Activated CD8-positive, alpha-beta memory T cell treated with anti-CD3 and anti-CD28 coated beads for 36 hours (primary cell): ENCODE measurements at regions not wholly inside any gene's neighbourhood (a gene's known extent, or its start where the extent isn't known, plus 50 kb on each side); places are given as distances from the start of the nearest gene placed in this dataset.

ENCODE experiments used
- CTCF ChIA-PET: fragments of 350-600 bp; sonication (Branson Sonifier 250); formaldehyde crosslinking; loops from one replicate; lab custom pipeline; 2021; ENCODE audit warnings: antibody characterized with exemption; lab: Charles Lee
- POLR2A ChIA-PET: fragments of 350-600 bp; sonication (Branson Sonifier 250); formaldehyde crosslinking; loops from one replicate; lab custom pipeline; 2021; ENCODE audit warnings: antibody characterized with exemption; lab: Charles Lee

- POLR2A ChIA-PET = no interaction called here
Observed at GRCh38 chr22:48908547-48908946, 919.1 kb downstream of the BRD1 start.

GRCh38 chr22:48907591-48907990 is 920.1 kb downstream of the BRD1 start:
- POLR2A ChIA-PET = no interaction called here

More at GRCh38 chr22:48908547-48908946, 919.1 kb downstream of the BRD1 start:
- CTCF ChIA-PET = no interaction called here

GRCh38 chr22:48906216-48906835 is 921.3 kb downstream of the BRD1 start:
- POLR2A ChIA-PET = no interaction called here
- CTCF ChIA-PET = no interaction called here

More at GRCh38 chr22:48907591-48907990, 920.1 kb downstream of the BRD1 start:
- CTCF ChIA-PET = no interaction called here

- CTCF ChIA-PET = no interaction called here
- POLR2A ChIA-PET = no interaction called here
Observed at GRCh38 chr22:48905206-48905975, 922.3 kb downstream of the BRD1 start.

GRCh38 chr22:48902983-48903650 is 924.6 kb downstream of the BRD1 start:
- ChIA-PET POLR2A (no interaction called here), CTCF (no interaction called here)

GRCh38 chr22:48902001-48902869 is 925.4 kb downstream of the BRD1 start:
- ChIA-PET POLR2A (no interaction called here), CTCF (no interaction called here)

GRCh38 chr22:48901324-48901723 is 926.3 kb downstream of the BRD1 start:
- CTCF ChIA-PET = no interaction called here
- POLR2A ChIA-PET = no interaction called here

- CTCF ChIA-PET = no interaction called here
Observed at GRCh38 chr22:48900626-48901025, 927.0 kb downstream of the BRD1 start.

GRCh38 chr22:48900327-48900597 is 927.4 kb downstream of the BRD1 start:
- CTCF ChIA-PET = no interaction called here
- POLR2A ChIA-PET = no interaction called here

More at GRCh38 chr22:48900626-48901025, 927.0 kb downstream of the BRD1 start:
- POLR2A ChIA-PET = no interaction called here

GRCh38 chr22:48899523-48900326 is 927.9 kb downstream of the BRD1 start:
- ChIA-PET CTCF (no interaction called here), POLR2A (no interaction called here)

- POLR2A ChIA-PET = no interaction called here
- CTCF ChIA-PET = no interaction called here
Observed at GRCh38 chr22:48898524-48899250, 929.0 kb downstream of the BRD1 start.

GRCh38 chr22:48897645-48898370 is 929.9 kb downstream of the BRD1 start:
- ChIA-PET POLR2A (no interaction called here), CTCF (no interaction called here)

GRCh38 chr22:48896766-48897644 is 930.7 kb downstream of the BRD1 start:
- POLR2A ChIA-PET = no interaction called here

GRCh38 chr22:48895831-48896765 is 931.6 kb downstream of the BRD1 start:
- CTCF ChIA-PET = no interaction called here
- POLR2A ChIA-PET = no interaction called here

More at GRCh38 chr22:48896766-48897644, 930.7 kb downstream of the BRD1 start:
- CTCF ChIA-PET = no interaction called here

- ChIA-PET CTCF (no interaction called here), POLR2A (no interaction called here)
Observed at GRCh38 chr22:48895336-48895735, 932.3 kb downstream of the BRD1 start.

GRCh38 chr22:48894804-48895250 is 932.8 kb downstream of the BRD1 start:
- POLR2A ChIA-PET = no interaction called here
- CTCF ChIA-PET = no interaction called here
